ENCODE measurements at regions not wholly inside any gene's neighbourhood (a gene's known extent, or its start where the extent isn't known, plus 50 kb on each side); places are given as distances from the start of the nearest gene placed in this dataset.
A peak's percentile ranks its signal among the peaks of the same experiment; 100 is the strongest.

DNA sequence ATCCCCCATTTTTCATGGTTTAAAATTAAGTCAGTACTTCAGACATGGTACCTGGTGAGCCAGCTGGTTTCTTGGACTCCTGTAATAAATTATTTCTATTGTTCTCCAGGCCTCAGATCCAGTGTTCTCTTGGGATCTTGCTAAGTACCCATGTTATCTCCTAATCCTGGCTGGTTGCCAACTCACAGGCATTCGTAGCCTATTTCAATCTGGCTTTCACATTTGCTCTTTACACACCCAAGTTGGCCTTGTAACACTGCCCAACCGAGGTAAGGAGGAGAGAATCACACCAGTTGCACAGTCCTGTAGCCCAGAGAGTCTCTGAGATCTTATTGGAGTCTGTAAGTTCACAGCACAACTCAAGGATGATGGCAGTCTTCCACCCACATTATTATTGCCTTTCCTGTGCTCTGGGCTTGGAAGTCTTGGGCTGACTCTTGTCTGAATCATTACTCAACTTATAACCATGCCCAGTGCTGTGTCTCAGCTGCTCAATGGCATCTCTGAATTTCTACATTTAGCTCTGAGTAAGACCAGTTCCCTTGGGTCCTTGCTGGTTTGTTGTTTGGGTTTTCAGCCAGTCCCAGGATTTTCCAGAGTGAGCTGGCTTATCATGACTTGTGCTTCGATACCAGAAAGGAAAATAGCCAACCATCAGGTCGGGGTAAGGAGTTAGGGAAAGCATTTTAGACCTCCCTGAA is 76.6 kb upstream of the KLF12 start:
- peak; percentile 32 for DNase-seq

- DNase-seq: no peak
Measured at GRCh38 chr13:74206855-74207254, 72.7 kb upstream of the KLF12 start.

DNA sequence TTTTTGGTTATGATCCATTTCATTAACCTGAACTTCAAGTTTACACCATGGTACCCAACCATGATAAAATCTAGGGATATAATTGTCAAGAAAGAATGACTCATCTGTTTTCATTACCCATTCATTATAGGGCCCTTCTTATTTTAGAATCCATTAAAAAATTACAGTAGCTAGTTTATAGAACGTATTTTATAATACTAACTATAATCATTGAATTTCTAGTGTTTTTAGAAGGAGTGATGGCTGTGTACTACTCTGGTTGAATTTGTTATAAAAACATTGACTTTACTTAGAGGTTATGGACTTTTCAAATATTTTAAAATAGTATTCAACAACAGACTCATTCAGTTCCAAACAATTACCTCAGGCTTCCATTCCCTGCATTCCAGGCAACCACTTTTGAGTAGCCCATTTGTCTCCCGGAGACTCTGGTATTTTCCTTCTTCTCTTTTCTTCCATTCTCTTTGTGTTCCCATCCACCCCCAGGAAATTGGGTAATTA is 71.9 kb upstream of the KLF12 start:
- DNase-seq: no peak

DNA sequence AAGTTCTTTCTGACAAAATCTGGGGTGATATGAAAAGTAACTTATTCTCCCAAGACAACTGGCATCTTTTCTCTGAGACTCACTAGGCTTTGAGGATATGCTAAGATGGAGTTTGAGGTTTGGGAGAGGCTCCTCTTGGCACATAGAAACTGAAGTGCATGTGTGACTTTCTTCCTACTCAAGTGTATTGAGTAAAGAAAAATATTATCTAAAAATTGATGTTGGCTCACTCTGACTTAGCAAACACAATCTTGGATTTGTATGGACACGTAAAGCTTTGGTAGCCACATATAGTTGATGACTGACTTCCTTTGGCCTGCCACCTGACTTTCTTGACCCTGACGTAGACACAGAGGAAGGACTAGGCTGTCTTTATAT is 71.1 kb upstream of the KLF12 start:
- DNase-seq: no peak

DNA sequence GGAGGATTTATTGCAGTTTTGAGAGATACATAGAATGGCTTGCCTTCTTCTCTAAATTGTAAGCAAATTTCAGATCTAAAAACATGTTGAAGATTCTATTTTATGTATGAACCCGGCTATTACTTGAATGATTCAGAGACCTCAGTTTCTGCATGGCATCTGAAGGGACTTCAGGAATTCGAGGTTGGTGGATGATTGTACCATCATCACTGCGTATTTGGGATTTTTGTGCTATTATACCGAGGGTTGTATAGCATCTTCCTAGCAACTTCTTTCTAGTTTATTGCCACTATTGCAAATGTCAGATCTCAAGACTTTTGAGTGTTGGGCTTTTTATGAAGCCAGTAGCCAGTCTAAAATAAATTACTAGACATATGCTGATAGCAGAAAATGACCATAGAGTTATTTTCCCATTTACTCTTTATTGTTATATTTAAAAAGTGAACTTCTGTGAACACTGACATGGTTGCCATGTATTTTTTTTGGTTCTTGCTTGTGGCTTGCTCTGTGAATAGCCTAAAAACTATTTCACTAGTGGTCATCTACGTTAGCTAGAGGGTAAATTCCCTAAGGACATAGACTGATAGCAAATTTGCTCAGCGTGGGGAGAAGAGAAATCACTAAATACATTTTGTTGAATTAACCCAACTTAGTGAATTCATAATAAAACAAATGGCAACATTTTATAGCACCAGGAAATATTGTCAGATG is 70.6 kb upstream of the KLF12 start:
- no peak for DNase-seq

DNA sequence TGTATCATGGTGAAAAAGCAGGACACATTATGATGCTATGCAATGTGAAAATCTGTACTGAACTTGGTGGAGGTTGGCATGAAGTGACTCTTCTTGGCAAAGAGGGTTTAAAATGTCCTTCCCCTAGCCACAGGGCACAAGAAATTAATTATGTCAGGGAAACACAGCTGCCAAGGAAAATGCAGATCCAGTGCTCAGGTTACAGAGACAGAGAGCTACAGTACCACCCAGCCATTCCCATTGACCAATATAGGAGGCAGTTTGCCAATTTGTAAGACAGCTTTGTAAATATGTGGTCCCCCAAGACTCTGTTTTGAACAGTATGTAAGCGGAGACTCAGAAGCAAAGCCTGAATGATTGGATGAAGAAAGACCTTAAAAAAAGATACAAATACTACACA is 69.4 kb upstream of the KLF12 start:
- no peak for DNase-seq

- DNase-seq: no peak
Measured at GRCh38 chr13:74202129-74202813, 68.1 kb upstream of the KLF12 start.

DNA sequence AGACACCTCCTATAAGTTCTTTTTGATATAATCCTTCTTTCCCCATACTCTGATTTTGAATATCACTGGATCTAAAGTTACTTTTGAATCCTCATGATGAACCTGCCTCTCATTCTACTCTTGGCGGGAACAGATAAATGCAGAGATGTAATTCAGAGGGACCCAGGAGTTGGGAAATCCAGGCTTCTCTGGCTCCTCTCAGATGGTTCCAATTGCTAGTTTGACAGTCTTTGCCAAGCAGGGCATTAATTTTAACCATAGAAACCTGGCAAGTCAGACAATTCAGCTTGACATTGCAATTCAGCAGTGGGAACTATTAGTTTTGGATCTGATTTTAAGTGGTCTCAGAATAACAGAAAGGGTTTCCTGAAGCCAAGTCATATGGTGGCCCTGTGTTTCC is 67.3 kb upstream of the KLF12 start:
- no peak for DNase-seq

- no peak for DNase-seq
Measured at GRCh38 chr13:74200081-74200480, 65.9 kb upstream of the KLF12 start.

- DNase-seq: no peak
Measured at GRCh38 chr13:74197677-74198429, 63.6 kb upstream of the KLF12 start.

- no peak for DNase-seq
Measured at GRCh38 chr13:74194846-74195245, 60.6 kb upstream of the KLF12 start.

GRCh38 chr13:74193391-74193790 is 59.2 kb upstream of the KLF12 start:
- no peak for DNase-seq

DNA sequence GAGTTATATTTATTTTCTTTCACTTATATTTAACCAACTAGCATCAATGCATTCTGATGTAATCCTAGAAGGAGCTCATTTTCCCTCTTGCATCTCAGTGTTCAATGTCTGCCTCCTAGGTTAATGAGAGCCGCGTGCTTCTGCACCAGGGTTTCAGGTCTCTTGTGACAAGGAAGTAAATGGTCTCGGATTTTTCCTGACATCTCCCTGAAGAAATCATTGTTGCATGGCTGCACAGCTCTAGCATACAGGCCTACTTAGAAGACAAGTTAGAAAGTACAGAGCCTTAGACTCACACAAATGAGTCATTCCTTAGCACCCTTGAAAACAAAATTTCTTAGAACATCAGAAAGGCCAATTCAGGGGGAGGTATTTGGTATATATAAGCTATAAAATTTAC is 57.2 kb upstream of the KLF12 start:
- DNase-seq: no peak

- no peak for DNase-seq
Measured at GRCh38 chr13:74190999-74191398, 56.8 kb upstream of the KLF12 start.

DNA sequence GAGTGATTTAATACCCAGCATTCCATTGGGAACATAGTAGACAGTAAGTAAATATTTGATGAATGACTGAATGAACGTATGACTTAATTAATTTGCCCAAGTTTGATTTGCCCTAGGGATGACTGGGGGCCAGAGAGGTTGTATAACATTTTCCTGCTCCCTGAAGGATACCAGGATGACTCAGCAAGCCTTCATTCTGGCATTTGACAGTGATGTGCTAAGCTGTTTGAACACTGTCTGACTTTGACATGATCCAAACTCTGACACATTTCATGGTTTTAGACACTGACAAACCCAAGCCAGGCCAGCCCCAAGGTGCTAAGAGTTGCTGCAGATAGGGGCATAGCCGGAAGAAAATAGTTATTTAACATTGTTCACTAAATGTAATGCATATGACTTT is 53.4 kb upstream of the KLF12 start:
- DNase-seq: no peak

GRCh38 chr13:74184283-74184682 is 50.1 kb upstream of the KLF12 start:
- DNase-seq: no peak
